HuH-7.5 (cell line): ENCODE measurements at regions not wholly inside any gene's neighbourhood (a gene's known extent, or its start where the extent isn't known, plus 50 kb on each side); places are given as distances from the start of the nearest gene placed in this dataset.

Source experiments
- DNase-seq: peaks from one replicate; pipeline ENCODE4 v3.0.0; 2011; ENCODE audit warnings: low spot score

- no peak for DNase-seq
These were observed 136.3 kb upstream of the MLIP start for GRCh38 chr6:53974941-53975340.

- no peak for DNase-seq
These were observed 135.2 kb upstream of the MLIP start for GRCh38 chr6:53975941-53976615.

GRCh38 chr6:53977551-53977950 is 133.7 kb upstream of the MLIP start:
- DNase-seq: no peak

DNA sequence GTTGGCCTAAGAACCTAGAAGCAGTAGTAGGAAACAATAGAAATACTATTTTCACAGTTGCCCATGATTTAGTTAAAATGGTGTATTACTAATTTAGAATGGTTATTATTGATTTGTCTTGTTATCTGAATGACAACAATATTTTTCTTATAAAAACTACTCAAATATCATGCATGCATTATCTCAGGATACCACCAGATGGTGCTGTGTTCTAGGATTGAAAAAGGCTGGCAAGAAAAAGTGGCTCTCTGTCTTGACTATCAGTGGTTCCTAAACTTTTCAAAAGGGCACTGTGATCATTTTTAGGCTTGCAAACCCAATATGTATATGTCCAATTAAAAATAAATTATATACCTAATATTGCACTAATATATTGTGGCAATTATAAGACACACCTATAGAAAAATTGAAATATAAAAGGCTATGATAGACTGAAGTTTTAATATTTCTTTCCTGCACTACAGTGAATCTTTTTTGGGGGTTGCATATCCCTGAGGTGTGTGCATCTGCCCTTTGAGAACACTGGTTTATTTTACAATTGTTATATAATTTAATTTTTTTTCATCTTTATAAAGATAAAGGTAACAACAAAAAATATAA is 131.7 kb upstream of the MLIP start:
- DNase-seq: no peak

DNA sequence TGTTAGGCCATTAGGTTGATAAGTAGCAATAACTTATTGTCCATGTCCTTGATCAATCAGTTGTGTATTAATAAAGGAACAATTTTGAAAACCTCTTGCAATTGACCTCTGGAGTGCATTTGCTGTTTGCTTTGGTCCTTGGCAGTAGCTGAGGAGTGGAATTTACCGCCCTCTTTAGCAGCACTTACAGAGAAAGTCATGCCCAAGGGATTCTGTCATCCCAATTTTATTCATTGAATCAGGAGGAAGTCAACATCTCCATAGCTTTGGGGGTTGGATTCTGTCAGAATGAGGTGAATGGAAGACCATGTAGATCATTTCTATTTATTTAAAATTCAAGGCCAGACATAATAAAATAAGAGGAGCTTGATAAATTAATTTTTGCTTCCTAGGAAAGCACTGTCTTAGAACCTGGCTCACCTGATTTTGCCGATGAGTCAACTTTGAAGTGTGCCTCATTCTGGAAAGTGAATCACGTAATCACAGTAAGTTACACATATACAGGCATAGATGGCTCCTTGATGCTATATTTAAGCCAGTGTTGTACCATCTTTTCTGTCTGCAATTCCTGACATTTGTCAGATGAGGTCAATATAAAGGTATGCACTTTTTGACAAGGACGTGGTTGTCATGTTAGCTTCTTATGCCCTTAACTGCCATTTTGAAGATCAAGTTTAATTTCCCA is 128.7 kb upstream of the MLIP start:
- DNase-seq: no peak

DNA sequence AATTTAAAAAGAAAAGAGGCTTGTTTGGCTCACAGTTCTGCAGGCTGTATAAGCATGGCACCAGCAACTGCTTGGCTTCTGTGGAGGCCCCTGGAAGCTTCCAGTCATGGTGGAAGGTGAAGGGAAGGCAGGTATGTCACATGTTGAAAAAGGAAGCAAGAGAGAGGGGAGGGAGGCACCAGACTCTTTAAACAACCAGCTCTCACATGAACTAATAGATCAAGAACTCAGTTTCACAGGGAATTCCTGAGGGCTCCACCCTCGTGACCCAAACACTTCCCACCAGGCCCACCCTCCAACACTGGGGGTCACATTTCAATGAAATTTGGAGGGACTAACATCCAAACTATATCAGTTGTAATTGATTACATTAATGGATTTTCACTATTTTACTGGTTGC is 127.9 kb upstream of the MLIP start:
- DNase-seq: no peak

DNA sequence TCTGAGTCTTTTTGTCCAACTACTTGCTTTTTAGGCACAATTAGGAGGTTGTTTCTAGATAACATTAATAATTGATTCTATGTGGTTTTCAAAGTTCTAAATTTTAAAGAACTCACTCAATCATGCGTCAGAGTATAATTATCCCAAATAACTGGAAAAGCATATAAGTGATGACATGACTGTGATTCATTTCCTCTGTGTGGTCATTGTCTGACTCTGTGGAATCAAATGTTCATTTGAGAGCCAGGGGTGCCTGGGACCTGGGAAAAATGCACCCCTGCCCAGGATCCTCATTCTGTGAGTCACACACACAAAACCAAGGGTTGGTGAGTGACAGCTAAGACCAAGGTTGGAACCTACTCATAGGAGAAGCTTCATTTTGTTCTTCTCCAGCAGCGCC is 127.1 kb upstream of the MLIP start:
- DNase-seq: no peak

DNA sequence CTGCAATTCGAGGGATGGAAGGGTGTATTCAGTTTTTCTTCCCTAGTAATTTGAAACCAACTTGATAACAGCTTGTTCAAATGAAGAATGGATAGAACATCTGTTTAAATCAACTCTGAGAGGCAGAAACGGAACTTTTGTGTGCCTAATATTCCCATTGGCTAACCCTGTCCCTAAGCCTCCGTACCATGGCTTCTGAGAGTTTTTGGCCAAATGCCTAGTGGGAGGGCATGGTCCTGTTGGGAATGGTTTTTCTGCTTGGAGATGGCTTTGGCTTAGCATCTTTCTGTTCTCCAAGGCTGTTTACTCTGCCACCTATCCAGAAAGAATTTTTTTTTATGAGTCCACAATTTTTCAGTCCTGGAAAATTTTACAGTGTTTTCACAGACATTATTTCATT is 126.7 kb upstream of the MLIP start:
- DNase-seq: no peak

GRCh38 chr6:53985366-53985765 is 125.9 kb upstream of the MLIP start:
- DNase-seq: no peak

DNA sequence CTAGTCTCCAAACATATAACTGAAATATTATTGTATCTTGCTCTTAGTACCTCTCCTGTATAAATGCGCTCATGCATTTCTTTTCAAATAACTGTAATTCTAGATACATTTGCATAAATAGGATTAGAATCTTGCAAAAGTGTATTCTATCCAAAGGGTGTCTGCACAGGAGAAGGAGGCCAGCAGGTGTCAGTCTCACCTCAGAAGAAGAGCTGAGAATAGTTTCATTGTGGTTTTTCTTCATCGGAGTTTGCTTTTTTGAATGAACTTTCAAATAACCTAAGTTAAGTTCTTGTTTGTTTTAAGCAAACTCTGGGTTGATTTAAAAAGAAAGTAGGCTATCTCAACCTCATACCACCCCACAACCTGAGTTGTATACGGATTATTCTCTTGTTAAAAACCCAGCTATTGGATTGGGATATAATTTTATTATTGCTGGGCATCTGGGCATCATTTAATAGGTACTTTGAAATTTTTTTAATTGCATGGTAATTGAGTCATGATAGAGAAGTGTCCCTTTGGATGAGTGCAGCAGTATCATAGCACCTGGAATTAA is 125.0 kb upstream of the MLIP start:
- peak; percentile 12 for DNase-seq

GRCh38 chr6:53986721-53987521 is 124.3 kb upstream of the MLIP start:
- DNase-seq: no peak

- DNase-seq: no peak
These were observed 123.7 kb upstream of the MLIP start for GRCh38 chr6:53987522-53987888.

DNA sequence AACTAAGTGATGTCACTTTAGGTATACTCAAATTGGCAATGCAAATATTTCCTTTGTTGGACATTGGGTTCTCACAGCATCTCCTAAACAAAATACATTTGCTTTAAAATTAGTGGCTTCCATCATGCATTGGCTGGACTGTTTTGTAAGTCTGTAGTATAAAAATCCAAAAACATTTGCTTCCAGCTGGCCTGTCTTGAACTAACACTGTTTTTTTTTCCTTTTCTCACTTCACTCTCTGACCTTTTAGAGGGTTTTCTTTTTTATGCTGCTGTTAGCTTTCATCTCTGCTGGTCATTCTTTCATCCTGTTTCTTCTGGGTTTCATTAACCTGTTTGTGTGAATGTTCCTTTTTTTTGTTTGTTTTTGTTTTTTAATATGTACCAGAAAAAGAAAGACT is 121.7 kb upstream of the MLIP start:
- no peak for DNase-seq

DNA sequence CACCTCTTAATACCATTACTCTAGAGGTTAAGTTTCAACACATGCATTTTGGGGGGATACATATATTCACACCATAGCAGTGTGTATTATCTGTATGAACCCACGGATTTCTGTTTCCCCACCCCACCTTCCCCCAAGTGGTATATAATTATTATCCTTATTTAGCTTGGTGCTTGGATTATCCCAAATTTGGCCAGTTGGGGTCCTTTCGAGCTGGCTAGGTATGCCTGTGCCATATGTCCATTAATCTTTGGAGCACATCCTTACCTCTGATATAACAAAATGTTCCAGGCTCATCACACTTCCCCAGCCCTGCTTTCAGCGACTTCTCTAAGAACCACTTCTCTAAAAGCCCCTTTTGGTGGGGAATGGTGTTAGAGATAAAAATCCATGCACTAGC is 118.7 kb upstream of the MLIP start:
- DNase-seq: no peak

GRCh38 chr6:53994201-53994600 is 117.0 kb upstream of the MLIP start:
- no peak for DNase-seq

- no peak for DNase-seq
These were observed 115.3 kb upstream of the MLIP start for GRCh38 chr6:53995935-53996334.

GRCh38 chr6:53998303-53998702 is 112.9 kb upstream of the MLIP start:
- no peak for DNase-seq

DNA sequence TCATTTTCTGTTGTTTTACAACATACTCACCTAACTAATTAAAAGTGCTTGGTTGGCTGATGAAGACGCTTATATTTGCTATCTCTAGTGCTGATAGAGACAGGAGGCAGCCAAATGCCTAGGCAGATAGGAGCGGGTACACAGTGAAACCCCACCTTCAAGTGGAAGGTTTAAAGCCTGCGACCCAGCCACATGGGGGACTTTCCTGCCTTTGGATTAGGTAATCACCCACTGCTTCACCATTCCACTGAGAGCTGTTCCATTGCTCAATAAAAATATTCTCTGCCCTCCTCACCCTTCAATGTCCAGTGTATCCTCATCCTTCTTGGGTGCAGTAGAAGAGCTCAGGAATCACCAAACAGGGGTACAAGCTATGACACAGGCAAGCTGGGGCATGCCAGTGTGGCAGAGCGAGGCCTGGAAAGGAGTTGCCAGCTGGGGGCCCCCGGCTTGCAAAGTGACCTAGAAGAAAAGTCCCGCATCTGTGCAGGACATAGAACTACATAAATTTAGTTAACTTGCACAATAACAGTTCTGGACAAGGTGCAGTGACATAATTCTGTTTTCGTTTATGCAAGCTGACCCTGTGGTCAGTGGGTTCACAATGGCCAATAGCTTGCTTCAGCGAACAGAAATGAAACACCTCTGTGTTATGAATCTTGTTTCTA is 112.0 kb upstream of the MLIP start:
- DNase-seq: no peak

- DNase-seq: no peak
These were observed 109.1 kb upstream of the MLIP start for GRCh38 chr6:54002116-54002515.

GRCh38 chr6:54003316-54003715 is 107.9 kb upstream of the MLIP start:
- DNase-seq: no peak

DNA sequence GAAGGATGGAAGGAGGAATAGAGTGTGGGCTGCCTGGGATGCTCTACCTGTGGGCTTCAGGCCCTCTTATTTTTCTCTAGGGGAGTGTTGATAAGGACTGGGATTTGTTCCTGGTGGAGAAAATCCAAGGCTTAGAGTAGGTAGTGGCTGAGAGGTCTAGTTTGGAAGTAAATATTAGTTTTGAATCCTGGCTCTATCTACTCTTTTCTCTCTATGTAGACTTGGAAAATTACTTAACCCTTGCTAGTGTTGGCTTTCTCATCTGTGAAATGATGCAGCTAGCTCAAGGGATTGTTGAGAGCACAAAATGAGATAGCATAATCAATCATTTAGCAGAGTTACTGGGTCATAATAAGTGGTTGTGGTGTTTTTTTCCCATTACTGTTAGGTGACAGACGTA is 102.7 kb upstream of the MLIP start:
- no peak for DNase-seq

DNA sequence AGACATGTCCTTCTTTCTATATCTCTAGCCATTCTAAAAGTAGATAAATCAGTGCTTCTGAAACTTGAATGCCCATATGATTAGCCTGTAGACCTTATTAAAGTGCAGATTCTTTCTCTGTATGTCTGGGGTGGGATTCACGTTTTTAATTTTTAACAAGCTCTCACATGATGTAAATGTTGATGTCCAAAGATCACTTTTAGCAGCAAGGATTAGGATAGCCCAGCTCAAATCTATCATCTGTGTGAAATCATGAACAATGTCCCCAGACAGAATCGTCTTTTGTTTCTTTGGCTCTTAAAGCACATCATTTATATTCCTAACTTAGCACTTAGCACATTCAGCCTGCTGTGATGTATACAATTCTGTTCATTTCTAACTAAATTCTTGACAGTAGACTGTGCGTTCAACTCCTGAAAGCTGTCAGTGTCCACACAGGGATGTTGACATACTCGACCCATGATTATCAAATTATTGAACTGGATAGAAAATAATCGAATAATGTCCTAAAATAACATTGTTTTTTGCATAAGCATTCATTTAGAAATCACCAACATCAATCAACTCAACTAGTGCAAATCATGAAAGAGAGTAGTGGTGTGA is 102.1 kb upstream of the MLIP start:
- DNase-seq: no peak
